ENCODE measurements at regions not wholly inside any gene's neighbourhood (a gene's known extent, or its start where the extent isn't known, plus 50 kb on each side); places are given as distances from the start of the nearest gene placed in this dataset.
A peak's percentile ranks its signal among the peaks of the same experiment; 100 is the strongest.
"Not testable (repeated sequence)": the region's sequence is repeated elsewhere in the genome, so short reads cannot be mapped to it uniquely, and the experiment has no call there.

- peak; percentile 92 for DNase-seq
Observed at GRCh38 chr13:105914291-105915036, 621.0 kb downstream of the EFNB2 start.

GRCh38 chr13:105908586-105908985 is 626.9 kb downstream of the EFNB2 start:
- DNase-seq, result peak; percentile 71

GRCh38 chr13:105907319-105908019 is 628.0 kb downstream of the EFNB2 start:
- DNase-seq, result no peak

GRCh38 chr13:105906746-105907145 is 628.7 kb downstream of the EFNB2 start:
- DNase-seq, result no peak

GRCh38 chr13:105904034-105904742 is 631.3 kb downstream of the EFNB2 start:
- DNase-seq, result no peak

- DNase-seq, result no peak
Observed at GRCh38 chr13:105902396-105902795, 633.1 kb downstream of the EFNB2 start.

- DNase-seq, result no peak
Observed at GRCh38 chr13:105897575-105897974, 637.9 kb downstream of the EFNB2 start.

- no peak for DNase-seq
Observed at GRCh38 chr13:105894697-105895096, 640.8 kb downstream of the EFNB2 start.

- DNase-seq, result no peak
Observed at GRCh38 chr13:105890509-105890908, 645.0 kb downstream of the EFNB2 start.

GRCh38 chr13:105878119-105878700 is 657.3 kb downstream of the EFNB2 start:
- no peak for DNase-seq

GRCh38 chr13:105874814-105875213 is 660.6 kb downstream of the EFNB2 start:
- DNase-seq, result no peak

GRCh38 chr13:105871768-105872167 is 663.7 kb downstream of the EFNB2 start:
- no peak for DNase-seq

- no peak for DNase-seq
Observed at GRCh38 chr13:105871326-105871725, 664.1 kb downstream of the EFNB2 start.

- no peak for DNase-seq
Observed at GRCh38 chr13:105863300-105863920, 672.1 kb downstream of the EFNB2 start.

- no peak for DNase-seq
Observed at GRCh38 chr13:105848494-105848893, 687.0 kb downstream of the EFNB2 start.

- peak; percentile 38 for DNase-seq
Observed at GRCh38 chr13:105847527-105848291, 687.8 kb downstream of the EFNB2 start.

- DNase-seq, result no peak
Observed at GRCh38 chr13:105846923-105847322, 688.5 kb downstream of the EFNB2 start.

- DNase-seq, result no peak
Observed at GRCh38 chr13:105841286-105841685, 694.2 kb downstream of the EFNB2 start.

GRCh38 chr13:105838231-105838630 is 697.2 kb downstream of the EFNB2 start:
- DNase-seq, result no peak

GRCh38 chr13:105837295-105837694 is 698.2 kb downstream of the EFNB2 start:
- DNase-seq, result not testable (repeated sequence)

GRCh38 chr13:105830821-105831220 is 704.6 kb downstream of the EFNB2 start:
- no peak for DNase-seq

All from fibroblast of skin of right quadriceps (primary cell).